ENCODE measurements at regions not wholly inside any gene's neighbourhood (a gene's known extent, or its start where the extent isn't known, plus 50 kb on each side); places are given as distances from the start of the nearest gene placed in this dataset.

- TF ChIP-seq POLR2A (IDR thresholded peaks at IDR 0.05; ENCODE audit: extremely low read depth, insufficient read length) (no peak), CTCF (IDR thresholded peaks at IDR 0.05; ENCODE audit: low read depth, low read length) (no peak), MAX (IDR thresholded peaks at IDR 0.05; ENCODE audit: low read depth, low read length) (no peak), MYC (IDR thresholded peaks at IDR 0.05; ENCODE audit: low read depth, low read length) (no peak)
- no peak for DNase-seq (ENCODE audit: low read depth)
- H3K4me3 ChIP-seq (ENCODE audit: low read depth, low read length), result no peak overlapping the region
These were observed 917.7 kb downstream of the IGSF11 start for GRCh38 chr3:118116991-118117390.

GRCh38 chr3:118126751-118127150 lies 907.9 kb downstream of the IGSF11 start:
- H3K4me3 ChIP-seq (ENCODE audit: low read depth, low read length), result no peak overlapping the region
- TF ChIP-seq POLR2A (IDR thresholded peaks at IDR 0.05; ENCODE audit: extremely low read depth, insufficient read length), result no peak
- TF ChIP-seq CTCF (IDR thresholded peaks at IDR 0.05; ENCODE audit: low read depth, low read length), result no peak
- no peak for TF ChIP-seq MYC (IDR thresholded peaks at IDR 0.05; ENCODE audit: low read depth, low read length)
- TF ChIP-seq MAX (IDR thresholded peaks at IDR 0.05; ENCODE audit: low read depth, low read length), result no peak
- DNase-seq (ENCODE audit: low read depth), result no peak

GRCh38 chr3:118127992-118128391 lies 906.7 kb downstream of the IGSF11 start:
- no peak for DNase-seq (ENCODE audit: low read depth)
- H3K4me3 ChIP-seq (ENCODE audit: low read depth, low read length), result no peak overlapping the region
- TF ChIP-seq CTCF (IDR thresholded peaks at IDR 0.05; ENCODE audit: low read depth, low read length) (no peak), MYC (IDR thresholded peaks at IDR 0.05; ENCODE audit: low read depth, low read length) (no peak), POLR2A (IDR thresholded peaks at IDR 0.05; ENCODE audit: extremely low read depth, insufficient read length) (no peak), MAX (IDR thresholded peaks at IDR 0.05; ENCODE audit: low read depth, low read length) (no peak)

GRCh38 chr3:118128886-118129285 lies 905.8 kb downstream of the IGSF11 start:
- no peak for DNase-seq (ENCODE audit: low read depth)
- TF ChIP-seq CTCF (IDR thresholded peaks at IDR 0.05; ENCODE audit: low read depth, low read length) (no peak), MAX (IDR thresholded peaks at IDR 0.05; ENCODE audit: low read depth, low read length) (no peak), MYC (IDR thresholded peaks at IDR 0.05; ENCODE audit: low read depth, low read length) (no peak), POLR2A (IDR thresholded peaks at IDR 0.05; ENCODE audit: extremely low read depth, insufficient read length) (no peak)
- H3K4me3 ChIP-seq (ENCODE audit: low read depth, low read length), result no peak overlapping the region

- no peak for DNase-seq (ENCODE audit: low read depth)
- H3K4me3 ChIP-seq (ENCODE audit: low read depth, low read length), result no peak overlapping the region
- TF ChIP-seq MAX (IDR thresholded peaks at IDR 0.05; ENCODE audit: low read depth, low read length) (no peak), POLR2A (IDR thresholded peaks at IDR 0.05; ENCODE audit: extremely low read depth, insufficient read length) (no peak), MYC (IDR thresholded peaks at IDR 0.05; ENCODE audit: low read depth, low read length) (no peak), CTCF (IDR thresholded peaks at IDR 0.05; ENCODE audit: low read depth, low read length) (no peak)
These were observed 896.9 kb downstream of the IGSF11 start for GRCh38 chr3:118137778-118138177.

- no peak for DNase-seq (ENCODE audit: low read depth)
- no peak overlapping the region for H3K4me3 ChIP-seq (ENCODE audit: low read depth, low read length)
- no peak for TF ChIP-seq MAX (IDR thresholded peaks at IDR 0.05; ENCODE audit: low read depth, low read length)
- TF ChIP-seq CTCF (IDR thresholded peaks at IDR 0.05; ENCODE audit: low read depth, low read length), result no peak
- TF ChIP-seq POLR2A (IDR thresholded peaks at IDR 0.05; ENCODE audit: extremely low read depth, insufficient read length), result no peak
- TF ChIP-seq MYC (IDR thresholded peaks at IDR 0.05; ENCODE audit: low read depth, low read length), result no peak
These were observed 889.7 kb downstream of the IGSF11 start for GRCh38 chr3:118144919-118145318.
